ENCODE measurements at regions not wholly inside any gene's neighbourhood (a gene's known extent, or its start where the extent isn't known, plus 50 kb on each side); places are given as distances from the start of the nearest gene placed in this dataset.

GRCh38 chr16:50964491-50964890, 186.6 kb downstream of the SALL1 start:
- TF ChIP-seq CTCF (IDR thresholded peaks at IDR 0.05) (no peak), POLR2A (IDR thresholded peaks at IDR 0.05) (no peak), POLR2AphosphoS5 (IDR thresholded peaks at IDR 0.05) (no peak)
